ENCODE measurements at regions not wholly inside any gene's neighbourhood (a gene's known extent, or its start where the extent isn't known, plus 50 kb on each side); places are given as distances from the start of the nearest gene placed in this dataset.
"Not testable (repeated sequence)": the region's sequence is repeated elsewhere in the genome, so short reads cannot be mapped to it uniquely, and the experiment has no call there.

DNA sequence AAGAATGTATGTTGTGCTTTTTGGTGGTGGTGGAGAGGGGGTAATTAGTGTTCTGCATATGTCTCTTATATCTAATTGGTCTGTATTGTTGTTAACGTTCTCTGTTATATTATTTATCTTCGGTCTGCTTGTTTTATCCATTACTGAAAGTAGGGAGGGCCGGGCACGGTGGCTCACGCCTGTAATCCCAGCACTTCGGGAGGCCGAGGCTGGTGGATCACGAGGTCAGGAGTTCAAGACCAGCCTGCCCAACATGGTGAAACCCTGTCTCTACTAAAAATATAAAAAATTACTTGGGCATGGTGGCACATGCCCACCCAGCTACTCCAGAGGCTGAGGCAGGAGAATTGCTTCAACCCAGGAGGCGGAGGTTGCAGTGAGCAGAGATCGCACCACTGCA, 2672.1 kb downstream of the PCDH9 start:
- DNase-seq = not testable (repeated sequence)

DNA sequence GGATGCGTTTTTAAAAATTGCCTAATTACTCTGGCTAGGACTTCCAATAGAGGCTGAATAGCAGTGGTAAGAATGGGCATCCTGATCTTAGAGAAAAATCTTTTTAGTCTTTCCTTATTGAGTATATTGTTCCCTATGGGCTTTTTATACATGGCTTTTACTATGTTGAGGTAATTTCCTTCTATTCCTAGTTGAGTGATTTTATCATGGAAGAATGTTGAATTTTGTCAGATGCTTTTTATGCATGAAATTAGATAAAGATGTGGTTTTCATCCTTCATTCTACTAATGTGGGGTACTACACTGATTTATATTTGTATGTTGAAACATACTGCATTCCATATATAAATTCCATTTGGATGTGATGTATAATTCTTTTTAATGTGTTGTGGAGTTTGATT, 2673.8 kb downstream of the PCDH9 start:
- no peak for DNase-seq

DNA sequence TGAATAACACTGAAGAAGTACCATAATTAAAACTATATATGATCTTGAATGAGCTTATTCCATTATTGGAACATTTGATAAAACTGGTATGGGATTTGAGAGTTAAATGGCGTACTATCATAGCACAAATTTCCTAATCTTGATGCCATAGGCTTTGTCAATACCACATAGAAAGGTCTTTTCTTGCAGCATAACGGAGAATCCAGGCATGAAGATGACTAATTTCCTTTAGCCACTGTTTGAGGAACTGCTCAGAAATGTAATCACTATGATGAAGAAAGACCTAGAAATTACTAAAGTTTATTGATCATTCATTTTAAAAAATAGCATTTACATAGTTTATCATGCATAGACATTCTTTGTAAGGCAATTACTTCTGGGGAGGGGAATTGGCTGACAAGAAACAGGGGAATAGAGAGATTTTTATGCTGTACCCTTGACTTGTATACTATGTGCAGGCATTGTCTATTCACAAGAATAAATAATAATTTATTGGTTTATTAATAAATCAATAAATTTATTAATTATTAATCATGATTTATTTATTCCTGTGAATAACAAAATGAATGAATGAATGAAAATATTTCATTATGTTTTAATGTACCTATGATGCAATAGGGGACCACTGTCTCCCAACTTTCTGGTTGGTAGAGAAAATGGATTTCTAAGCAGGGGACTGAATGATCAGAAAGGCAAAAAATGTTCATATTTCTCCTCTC, 2676.6 kb downstream of the PCDH9 start:
- DNase-seq = peak; percentile 7

DNA sequence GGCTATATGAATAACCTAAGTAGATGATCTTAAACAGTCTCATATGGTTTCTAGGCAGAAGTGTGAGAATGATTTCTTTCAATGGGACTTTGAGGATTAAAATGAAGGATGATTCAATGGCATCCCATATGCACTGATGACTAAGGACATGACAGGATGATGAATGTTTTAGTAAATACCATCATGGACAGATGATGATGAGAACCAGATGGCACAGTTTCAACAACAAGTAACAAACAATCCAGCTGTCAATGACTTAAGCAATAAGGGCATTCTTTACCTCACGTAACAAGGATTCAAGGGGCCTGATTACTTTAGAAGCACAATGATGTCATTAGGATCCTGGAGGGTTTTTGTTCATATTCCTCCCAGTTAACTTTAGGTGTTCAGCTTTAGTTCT, 2678.4 kb downstream of the PCDH9 start:
- DNase-seq = no peak

DNA sequence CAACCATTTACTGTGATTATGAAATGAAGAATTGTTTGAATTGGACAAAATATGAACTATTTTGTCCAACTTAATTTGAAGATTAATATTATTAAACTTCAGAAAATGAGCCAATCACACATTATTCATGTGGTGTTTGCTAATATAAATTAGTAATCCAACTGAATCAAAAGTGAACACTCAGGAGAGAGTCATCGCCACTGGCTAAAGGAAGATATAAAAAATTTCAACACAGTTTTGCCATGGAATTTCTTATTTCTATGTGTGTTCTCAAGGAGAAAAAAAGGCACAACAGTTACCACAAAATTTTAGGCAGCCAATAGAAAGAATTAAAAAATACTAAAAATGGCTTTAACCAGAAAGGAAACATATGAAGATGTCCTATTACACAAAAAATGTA, 2683.8 kb downstream of the PCDH9 start:
- no peak for DNase-seq

DNA sequence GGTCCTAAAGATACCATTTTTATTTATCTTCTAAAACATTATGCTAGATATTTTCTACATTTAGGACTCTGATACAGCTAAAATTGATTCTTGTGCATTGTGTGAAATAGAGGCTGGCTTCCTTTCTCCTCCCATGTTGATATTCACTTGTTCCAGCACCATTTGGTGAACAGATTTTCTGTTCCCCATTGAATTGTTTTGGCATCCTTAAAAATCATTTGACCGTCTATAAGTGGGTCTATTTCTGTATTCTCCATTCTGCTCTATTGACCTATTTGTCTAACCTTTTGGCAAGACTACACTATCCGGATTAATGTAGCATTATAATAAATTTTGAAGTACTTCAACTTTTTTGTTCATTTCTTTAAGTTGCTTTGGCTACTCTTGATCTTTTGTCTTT, 2689.2 kb downstream of the PCDH9 start:
- no peak for DNase-seq

DNA sequence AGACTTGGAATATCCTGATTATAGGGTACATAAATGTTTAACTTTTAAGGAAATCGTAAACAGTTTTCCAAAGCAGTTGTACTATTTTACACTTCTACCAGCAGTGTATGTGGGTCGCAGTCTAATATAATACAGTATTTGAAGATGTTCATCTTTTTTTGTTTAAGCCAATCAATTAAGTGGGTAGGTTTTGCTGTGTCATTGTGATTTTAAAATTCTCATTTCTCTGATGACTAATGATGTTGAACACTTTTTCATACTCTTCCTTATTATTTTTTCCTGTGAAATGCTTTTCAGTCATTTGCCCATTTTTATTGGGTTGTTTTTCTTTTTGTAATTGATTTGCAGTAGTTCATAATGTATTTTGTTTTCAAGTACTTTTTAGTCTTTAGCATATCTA, 2689.7 kb downstream of the PCDH9 start:
- no peak for DNase-seq

DNA sequence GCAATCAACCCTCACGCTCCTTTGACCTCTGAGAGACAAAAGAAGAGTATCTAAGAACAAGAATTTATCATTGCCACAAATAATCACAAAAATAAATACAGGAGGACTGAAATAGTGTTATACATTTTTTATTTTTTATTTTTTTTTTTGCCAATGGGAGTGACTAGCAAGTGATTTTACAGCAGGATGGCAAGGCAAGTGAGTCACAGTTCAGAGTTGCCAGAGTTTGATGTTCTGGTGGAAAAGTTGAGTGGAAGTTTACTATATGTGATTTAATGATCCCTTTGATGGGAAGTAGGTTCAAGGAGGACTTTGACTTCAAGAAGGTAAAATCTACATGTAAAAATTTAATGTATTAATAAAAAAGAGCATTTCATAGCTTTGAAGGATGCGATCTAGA, 2691.4 kb downstream of the PCDH9 start:
- DNase-seq = no peak

DNA sequence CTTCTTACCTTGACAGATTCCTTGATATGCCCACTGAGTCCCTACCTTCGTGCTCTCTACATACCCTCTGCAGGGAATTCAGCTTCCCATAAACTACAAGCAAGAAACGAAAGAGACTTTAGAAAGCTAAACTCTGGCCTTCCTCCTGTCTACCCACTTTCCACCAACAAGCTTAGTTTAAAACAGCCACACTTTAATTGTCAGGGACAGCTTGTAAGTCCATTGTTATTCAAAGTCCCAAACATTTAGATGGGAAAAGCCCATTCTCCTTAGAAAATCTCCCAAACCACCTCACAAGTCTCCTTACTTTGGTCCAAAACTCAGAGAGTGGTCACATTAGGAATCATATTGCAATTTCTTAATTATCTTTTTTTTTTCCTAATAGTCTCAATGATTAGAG, 2695.8 kb downstream of the PCDH9 start:
- no peak for DNase-seq

DNA sequence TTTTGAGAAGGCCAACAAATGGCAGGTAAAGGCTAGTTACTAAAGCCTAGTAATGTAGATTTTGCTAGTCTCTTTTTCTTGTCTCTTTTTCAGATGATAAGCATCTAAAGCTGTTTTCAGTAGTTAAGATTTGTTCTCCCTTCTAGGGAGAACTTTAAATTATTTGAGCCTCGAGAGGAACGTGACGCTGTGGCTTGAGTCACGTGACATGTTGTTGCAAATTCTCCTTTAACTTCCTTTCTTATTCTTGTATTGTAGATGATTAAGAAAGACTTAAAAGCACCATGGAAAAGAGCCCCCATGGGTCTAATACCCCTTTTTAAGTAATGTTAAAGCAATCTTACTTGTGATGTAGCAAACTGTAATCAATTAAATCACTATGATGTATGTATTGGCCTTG, 2698.7 kb downstream of the PCDH9 start:
- no peak for DNase-seq

DNA sequence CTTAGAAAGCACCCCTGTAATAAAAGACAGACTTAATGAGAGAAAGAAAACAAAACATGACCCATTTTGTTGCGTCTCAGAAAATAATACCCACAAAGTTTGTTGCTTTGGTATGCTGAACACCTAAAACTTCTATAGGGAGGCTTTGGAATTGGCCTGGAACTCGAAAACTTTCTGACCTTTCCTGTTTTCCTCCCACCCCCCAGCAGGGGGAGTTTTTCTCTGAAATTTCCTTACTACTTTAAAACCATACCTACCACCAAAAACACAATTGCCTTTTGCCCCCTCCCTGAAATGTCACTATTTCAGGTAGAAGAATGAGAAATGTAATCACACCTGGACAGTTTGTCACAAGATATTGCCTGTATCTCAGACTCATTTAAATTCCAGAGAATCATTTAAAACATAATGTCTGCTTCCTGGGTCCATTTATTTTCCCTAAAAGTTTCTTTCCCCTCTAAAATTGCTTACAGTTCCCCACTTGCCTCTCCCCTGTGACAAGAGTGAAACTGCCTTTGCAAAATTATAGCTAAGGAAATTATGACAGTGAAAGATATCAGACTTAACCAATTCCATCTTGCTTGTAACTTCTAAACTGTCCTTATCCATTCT, 2700.2 kb downstream of the PCDH9 start:
- DNase-seq = no peak

DNA sequence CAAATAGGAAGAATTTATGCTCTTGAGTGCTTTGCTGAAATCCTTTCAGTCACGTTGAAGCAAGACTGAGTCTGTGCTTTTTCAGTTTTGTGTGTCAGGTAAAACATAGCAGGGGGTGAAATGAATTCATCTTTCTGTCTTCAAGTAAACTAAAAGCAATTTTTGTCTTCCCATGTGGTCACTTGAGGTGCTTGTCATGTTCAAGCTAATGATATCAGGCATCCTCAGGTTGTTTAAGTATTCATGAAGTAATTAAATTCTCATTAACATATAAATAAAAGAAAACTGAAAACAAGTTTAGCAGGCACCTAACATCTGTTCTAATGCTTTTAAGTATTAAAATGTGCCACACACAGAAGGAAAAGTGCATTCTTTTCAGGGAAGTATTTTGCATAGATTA, 2701.3 kb downstream of the PCDH9 start:
- no peak for DNase-seq

DNA sequence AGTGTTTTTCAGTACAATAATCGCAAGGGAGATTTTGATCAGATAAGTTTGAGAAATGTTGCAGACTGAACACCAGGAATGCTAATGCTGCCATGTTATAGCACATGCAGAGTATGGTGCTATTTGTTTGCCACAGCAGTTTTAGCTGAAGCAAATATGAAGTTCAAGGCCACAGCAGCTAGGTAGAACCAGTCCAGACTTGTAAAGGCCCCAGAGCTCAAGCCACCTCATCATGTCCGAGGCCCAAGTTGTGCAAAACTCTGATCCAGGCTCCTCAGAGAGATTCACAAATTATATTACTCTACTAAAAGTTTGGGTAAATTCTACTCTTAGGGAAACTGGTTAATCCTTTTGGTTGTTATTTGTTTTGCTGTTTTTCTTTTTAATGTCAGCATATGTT, 2702.6 kb downstream of the PCDH9 start:
- DNase-seq = no peak

DNA sequence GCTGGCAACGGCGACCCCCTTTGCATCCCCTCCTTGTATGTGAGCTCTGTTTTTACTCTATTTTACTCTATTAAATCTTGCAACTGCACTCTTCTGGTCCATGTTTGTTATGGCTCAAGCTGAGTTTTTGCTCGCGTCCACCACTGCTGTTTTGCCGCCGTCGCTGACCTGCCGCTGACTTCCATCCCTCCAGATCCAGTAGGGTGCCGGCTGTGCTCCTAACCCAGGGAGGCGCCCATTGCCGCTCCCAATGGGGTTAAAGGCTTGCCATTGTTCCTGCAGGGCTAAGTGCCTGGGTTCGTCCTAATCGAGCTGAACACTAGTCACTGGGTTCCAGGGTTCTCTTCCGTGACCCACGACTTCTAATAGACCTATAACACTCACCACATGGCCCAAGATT, 2704.4 kb downstream of the PCDH9 start:
- no peak for DNase-seq

DNA sequence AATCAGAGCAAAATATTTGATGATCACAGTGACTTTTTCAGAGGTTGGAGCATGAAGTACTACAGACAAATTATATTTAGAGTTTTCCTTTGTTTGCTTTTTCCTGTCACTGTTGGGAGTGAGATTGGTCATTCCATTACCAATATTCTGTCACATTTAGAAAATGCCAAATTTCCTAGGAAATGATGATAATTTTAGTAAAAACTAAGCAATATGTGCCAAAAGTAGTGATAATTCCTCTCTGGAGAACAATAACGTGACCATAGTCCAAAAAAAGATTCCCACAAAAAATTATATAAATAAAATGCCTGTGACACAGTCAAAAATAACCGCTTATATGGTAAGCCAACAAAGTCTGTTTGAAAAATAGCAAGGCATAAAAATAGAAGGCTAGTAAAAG, 2719.4 kb downstream of the PCDH9 start:
- DNase-seq = no peak

DNA sequence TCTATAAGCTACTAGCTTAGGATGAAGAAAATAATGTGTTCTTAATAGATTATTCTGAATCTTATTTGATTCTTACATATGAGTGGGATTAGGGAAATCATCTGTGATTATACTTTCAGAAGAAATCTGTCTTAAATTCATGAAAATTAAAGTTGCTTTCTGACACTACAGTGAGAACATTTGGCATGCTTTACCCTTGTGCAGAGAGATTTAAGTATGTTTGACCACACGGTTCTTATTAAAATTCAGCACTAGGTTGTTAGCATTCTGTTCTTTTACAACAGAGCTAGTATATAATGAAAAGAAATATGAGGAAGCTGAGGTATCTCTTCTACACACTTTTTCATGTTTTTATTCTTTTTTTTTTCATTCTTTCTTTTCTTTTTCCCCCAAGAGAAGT, 2723.9 kb downstream of the PCDH9 start:
- no peak for DNase-seq

DNA sequence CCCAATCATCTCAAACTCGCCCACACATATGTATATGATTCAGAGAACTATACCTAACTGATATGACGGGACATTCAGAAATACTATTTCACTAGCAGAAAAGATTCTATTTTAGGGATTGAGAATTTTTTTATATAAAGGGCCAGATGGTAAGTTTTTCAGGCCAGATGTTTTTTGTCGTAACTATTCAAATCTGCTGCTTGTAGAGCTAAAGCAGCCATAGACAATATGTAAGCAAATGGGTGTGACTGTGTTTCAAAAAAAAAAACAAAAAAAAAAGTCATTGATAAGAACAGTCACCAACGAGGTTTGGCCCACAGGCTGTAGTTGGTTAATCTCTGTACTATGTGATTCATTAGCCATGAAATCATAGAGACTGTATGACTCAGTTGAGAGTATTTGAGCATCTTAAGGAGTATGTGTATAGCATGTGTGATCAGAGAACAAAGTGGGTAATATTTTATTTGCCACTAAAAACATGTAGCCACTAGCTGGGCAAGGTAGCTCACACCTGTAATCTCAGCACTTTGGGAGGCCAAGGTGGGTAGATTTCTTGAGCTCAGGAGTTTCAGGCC, 2724.7 kb downstream of the PCDH9 start:
- no peak for DNase-seq

DNA sequence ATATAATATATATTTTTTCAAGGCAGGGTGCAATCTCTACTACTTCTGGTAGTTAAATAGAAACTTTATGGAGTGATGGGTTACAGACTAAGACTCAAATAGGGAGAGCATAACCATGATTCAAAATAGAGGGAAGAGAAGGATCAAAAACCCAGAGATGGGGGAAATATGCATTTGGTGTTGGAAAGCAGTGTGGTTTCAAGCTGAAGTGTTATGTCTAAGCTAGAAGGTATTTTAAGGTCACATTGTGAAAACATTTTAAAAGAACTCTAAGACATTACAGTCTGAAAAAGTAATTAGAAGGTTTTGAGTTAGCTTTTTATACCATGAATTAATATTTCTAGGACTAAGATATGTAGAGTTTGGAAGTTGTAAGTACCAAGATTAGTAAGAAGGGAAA, 2741.4 kb downstream of the PCDH9 start:
- DNase-seq = no peak

DNA sequence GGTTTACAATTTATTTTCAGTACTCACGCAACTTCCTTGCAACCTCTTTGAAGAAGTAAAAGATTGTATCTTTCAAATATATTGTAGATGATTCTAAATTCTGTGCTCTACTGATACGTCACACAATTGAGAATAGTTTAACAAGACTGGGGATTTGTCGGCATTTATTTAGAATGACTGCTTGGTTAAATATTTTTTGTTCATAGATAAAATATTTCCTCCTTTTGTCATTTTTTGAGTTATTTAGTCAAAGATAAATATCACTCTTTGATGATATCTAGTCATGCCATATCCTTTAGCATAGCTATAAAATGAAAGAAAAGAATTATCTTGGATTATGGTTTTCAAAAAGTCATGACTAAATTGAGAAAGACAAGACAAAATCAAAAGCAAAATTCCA, 2747.8 kb downstream of the PCDH9 start:
- no peak for DNase-seq

DNA sequence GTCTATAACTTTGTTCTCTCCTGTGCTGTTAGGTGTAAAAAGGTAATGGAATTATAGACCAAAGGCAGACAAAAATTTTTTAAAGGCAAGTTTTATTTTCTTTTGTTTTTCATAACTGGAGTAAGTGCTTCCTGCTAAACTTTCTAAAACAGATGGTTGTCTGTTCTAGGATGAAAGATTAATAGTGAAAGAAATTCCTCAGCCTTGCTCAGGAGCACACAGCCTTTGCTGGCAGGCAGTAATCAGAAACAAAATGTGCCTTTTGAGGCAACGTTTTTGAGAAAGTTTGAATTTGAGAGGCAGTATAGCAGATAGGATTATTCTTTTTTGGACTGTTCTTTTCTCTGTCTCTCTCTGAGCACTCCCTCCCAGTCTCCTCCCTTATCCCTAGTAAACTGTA, 2749.5 kb downstream of the PCDH9 start:
- no peak for DNase-seq

DNA sequence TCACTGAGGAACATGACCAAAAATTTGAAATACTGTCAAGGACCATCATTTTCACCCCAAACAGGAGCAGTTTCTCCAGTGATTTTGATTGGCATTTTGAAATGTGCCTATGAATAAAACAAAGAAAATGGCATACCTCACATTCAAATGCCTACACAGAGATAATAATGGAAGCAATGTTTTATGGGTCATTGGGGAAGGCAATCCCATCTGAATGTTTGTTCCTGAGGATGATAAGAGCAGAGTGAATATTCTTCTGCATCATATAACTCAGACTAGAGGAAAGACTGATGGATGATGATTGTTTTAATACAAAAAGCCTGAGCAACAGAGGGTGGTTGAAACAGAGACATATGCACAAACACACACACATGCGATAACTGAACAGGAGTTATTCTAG, 2749.9 kb downstream of the PCDH9 start:
- DNase-seq = no peak

DNA sequence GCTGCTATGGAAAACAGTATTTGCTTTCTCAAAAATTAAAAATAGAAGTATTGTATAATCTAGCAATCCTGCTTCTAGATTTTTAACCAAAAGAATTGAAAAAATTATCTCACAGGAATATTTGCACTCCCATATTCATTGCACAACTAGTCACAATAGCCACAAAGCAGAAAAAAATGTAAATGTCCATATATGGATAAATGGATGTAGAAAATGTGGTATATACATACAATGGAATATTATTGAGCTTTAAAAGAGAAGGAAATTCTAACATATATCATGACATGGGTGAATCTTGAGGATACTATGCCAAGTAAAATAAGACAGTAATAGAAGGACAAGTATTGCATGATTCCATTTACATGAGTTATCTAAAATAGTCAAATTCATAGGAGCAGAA, 2753.0 kb downstream of the PCDH9 start:
- no peak for DNase-seq

DNA sequence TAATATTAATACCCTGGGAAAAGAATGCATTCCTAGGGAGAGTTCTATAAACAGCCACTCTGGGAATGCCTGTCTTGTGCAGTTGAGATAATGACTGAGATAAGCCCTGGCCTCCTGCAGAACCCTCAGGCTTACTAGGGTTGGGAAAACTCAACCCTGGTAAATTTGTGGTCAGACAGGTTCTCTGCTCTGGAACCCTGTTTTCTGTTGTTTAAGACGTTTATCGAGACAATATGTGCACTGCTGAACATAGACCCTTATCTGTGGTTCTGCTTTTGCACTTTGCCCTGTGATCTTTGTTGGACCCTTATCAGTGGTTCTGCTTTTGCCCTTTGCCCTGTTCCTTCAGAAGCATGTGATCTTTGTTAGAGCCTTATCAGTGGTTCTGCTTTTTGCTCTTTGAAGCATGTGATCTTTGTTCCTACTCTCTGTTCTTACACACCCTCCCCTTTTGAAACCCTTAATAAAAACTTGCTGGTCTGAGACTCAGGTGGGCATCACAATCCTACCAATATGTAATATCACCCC, 2754.0 kb downstream of the PCDH9 start:
- not testable (repeated sequence) for DNase-seq

DNA sequence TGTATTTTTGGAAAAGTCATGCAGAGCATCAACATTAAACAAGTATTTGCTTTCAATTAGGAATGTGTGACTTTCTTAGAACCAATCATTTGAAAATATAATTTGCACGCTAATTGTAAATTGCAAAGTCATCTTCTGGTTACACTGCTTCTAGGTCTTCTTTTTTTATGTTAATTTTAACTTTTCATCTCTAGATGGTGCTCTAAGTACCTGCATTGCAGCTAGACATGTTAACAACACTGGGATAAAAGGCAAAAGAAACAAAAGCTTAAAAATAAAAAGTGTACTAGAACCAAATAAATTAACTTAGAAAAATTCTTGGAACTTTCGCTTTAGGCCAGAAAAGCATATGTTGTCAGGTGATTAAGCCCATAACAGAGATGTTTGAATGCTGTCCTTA, 2758.2 kb downstream of the PCDH9 start:
- DNase-seq = peak; percentile 23

DNA sequence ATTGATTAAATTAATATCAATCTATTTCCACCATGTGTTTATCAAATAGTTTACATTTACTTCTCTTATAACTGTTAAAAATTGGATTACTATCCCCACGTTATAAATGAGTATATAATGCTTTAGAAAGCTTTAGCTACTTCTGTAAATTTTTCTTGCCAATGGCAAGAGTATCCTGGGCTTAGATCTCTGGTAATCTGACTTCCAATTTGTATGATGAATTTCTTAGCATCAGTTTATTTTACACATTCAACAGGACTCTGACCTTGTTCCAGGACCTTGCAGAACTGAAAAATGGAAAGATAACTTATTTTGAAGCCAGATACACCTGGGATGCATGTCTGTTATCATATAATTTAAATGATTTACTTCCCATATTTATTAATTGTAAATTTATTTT, 2759.4 kb downstream of the PCDH9 start:
- DNase-seq = no peak
